ACHN (cell line): ENCODE measurements at regions not wholly inside any gene's neighbourhood (a gene's known extent, or its start where the extent isn't known, plus 50 kb on each side); places are given as distances from the start of the nearest gene placed in this dataset.

Source experiments
- DNase-seq: peaks from one replicate; pipeline ENCODE4 v3.0.0-alpha.2; 2015
- in situ Hi-C: cut with HindIII; loops from 2 replicates; pipeline ENCODE4 v1.10.0; 2017; ENCODE audit warnings: low sequenced_read_pairs, low pct_ligation_motif_present, low pct_unique_long_range_greater_than_20kb

GRCh38 chr2:468648-469336 is 180.9 kb upstream of the ALKAL2 start:
- DNase-seq: no peak
- in situ Hi-C loops: no loop called here

- no peak for DNase-seq
- in situ Hi-C loops: no loop called here
These were observed 180.2 kb upstream of the ALKAL2 start for GRCh38 chr2:467892-468647.

GRCh38 chr2:467543-467891 is 179.6 kb upstream of the ALKAL2 start:
- in situ Hi-C loops: no loop called here
- no peak for DNase-seq

DNA sequence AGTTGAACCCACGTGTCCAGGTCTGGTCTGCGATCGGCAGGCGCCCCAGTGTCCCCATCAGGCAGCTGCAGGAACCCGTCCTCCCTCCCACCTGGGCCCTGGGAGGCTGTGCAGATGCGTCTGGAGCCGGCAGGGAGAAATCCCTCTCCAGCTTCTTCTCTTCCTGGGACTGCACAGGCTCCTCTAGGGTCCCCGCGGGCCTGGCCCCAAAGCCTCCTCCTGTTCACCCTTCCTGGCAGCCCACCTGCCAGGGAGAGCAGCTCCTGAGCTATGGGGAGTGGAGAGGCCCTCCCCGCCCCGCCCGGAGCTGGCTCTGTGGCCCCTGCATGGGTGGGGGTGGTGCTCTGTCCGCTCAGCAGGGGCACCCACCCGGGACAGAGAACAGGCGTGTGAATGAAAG is 179.2 kb upstream of the ALKAL2 start:
- in situ Hi-C loops: no loop called here
- DNase-seq: no peak

DNA sequence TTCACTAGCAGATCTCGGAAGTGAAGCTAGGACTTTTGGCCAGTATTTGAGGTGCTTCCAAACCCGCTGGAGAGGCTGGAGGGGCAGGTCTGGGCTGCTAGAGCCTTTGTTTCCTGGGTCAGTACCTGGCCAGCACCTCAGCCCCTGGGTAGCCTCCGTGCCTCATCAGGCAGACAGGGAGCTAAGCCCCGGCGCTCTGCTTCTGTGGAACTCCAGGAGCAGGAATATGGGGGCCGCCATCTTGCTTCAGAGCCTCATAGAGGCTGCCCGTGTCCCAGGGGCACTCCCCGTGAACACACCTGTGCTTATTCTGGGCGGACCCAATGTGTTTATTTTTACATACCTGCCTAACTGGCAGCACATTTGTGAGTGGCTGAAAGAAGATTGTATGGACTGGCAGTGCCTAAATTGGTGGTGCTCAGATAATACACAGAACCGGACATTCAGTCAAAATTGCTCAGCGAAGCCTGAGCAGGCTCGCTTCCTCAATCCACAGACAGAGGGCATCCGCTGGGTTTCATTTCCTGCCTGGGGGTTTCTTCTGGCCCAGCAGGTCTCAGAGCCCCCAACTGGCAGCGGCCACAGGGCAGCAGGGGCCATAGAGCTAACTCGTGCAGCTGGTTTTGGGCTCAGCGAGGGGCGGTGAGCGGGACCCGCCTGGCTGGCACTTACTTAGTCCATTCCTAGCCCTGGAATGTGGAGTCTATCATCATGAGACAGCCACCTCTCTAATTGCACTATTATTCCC is 176.8 kb upstream of the ALKAL2 start:
- in situ Hi-C loops: no loop called here
- DNase-seq: no peak

GRCh38 chr2:460861-461260 is 173.0 kb upstream of the ALKAL2 start:
- in situ Hi-C loops: no loop called here
- no peak for DNase-seq

DNA sequence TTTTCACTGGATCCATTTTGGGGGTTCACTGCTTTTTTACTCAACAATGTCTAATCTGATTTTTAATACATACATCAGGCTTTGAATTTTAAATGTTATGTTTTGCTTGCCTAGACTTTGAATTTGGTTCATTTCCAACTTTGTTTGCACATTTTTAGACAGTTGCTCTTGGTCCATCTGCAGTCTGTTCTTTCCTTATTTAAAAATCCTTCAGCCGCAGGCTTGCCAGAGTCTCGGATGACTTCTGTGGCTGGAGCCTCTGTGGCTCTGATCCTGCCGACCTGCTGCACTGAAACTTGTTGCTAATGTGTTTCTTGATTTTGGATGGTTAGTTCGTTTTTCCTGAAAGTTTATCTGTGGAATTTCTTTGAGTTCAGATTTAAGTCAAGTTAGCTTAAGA is 172.0 kb upstream of the ALKAL2 start:
- DNase-seq: no peak
- in situ Hi-C loops: no loop called here

- DNase-seq: no peak
- in situ Hi-C loops: no loop called here
These were observed 170.5 kb upstream of the ALKAL2 start for GRCh38 chr2:458425-458815.

GRCh38 chr2:457792-458424 is 170.0 kb upstream of the ALKAL2 start:
- in situ Hi-C loops: no loop called here
- DNase-seq: no peak

GRCh38 chr2:457262-457661 is 169.4 kb upstream of the ALKAL2 start:
- no peak for DNase-seq
- in situ Hi-C loops: no loop called here

DNA sequence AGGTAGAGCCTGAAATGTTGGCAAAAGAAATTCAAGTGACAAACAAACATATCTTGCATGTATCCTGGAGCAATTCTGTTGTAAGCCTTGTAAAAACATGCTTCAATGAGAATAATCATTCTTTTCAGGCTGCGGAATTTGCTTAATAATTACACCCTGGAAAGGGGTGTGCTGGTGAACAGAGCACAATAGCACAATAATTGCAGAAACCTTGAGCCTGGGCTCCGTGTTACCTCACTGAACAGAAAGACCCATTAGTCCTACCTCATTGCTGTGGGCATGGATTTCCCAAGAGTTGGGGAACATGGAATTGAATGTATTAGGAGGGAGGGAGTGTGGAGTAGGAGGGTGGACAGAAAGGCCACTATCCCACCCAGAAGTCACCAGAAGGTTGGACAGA is 168.0 kb upstream of the ALKAL2 start:
- in situ Hi-C loops: no loop called here
- DNase-seq: no peak

- in situ Hi-C loops: no loop called here
- no peak for DNase-seq
These were observed 167.3 kb upstream of the ALKAL2 start for GRCh38 chr2:455015-455705.

- DNase-seq: peak; percentile 52
- in situ Hi-C loops: no loop called here
These were observed 165.2 kb upstream of the ALKAL2 start for GRCh38 chr2:453132-453531.

- in situ Hi-C loops: no loop called here
- DNase-seq: no peak
These were observed 163.6 kb upstream of the ALKAL2 start for GRCh38 chr2:451495-451894.

DNA sequence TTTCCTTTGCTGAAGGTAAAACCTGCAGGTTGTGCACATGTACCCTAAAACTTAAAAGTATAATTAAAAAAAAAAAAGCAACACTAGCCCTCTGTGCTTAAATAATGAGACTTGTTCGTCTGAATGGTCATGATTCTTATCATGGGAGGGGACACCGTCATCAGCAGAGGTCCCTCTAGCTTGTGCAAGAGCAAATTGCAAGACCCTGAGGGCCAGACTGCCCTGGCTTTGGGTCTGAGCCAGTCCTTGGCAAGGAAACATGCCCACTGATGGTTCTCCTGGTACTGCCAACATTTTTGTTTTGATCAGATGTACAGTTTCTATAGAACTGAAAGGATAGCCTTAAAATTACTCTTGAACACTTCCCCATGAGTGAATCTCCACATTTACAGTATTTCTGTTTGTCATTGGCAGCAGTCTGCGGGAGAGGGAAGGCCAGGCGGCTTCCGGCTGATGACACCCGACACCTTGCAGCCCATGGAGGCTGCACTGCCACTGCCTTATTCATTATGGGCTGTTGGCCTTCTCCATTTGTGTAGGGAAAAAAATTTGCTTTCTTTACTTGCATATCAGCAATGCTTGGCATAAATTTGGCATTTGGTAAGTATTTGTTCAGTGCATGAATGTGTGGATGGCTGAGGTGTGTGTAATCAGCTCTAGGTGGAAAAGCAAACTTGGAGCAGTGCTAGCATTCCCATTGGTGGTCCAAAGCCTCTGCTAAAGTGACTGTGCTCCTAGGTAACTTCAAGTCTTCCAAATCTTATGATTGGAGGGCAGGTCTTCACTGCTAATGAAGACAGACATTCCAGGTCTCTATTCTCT is 161.6 kb upstream of the ALKAL2 start:
- DNase-seq: no peak
- in situ Hi-C loops: no loop called here

DNA sequence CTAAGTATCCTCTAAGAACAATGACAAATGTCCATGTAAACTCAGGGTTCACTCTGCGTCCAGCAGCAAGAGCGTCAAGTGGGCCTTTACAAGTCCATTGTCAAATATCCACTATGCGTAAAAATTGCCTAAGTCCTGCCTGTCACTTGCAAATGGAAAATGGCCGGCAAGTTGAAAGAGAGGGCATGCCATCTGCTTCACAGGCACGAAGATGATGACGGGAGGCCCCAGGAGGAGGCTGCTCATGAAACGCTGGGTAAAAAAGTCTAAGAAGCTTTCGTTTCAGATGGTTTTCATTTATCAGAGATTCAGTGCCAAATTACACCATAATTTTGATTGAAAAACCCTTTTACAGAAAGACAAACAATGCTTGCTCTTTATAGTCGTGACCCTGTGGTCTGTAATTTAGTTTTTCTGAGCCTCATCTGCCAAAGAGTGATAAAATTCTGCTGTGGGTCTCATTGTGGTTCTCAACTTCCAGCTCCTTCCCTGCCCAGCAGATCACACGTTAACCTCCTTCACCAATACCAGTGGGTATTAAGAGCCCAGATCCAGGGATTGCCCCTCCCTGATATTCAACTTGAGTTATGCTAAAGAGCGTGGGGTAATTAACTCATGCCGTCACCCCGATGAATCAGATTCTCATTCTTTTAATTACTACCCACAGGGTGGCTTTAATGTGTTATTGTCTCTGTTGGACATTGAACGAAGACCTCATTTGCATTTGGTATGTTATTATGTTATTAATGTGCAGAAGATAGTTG is 160.2 kb upstream of the ALKAL2 start:
- in situ Hi-C loops: no loop called here
- DNase-seq: no peak

DNA sequence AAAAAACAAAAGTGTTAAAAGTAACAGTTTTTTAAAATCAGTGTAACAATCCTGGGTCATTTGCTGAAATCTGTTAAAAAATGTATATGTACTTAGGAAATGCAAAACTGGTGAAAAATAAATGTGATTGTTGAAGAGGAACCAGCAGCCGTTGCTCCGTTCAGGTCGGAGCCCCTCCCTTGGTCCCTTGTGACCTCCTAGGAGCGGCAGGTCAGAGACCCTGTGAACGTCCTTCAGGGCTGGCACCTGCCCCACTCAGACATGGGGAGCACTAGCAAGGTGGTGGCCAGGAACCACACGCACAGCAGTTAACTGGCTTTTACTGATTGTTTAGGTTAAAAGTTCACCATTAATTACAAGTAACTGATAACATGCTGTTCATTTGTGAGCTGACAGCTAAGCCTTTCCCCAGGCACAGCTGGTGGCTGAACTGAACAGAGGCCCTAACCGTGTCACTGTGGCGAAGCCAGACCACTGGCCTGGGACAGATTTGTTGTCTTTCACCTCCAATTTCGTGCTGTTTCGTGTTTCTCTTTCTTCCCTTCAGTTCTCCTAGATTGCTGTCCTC is 159.2 kb upstream of the ALKAL2 start:
- no peak for DNase-seq
- in situ Hi-C loops: no loop called here
